GM23248 (cell line): ENCODE measurements at regions not wholly inside any gene's neighbourhood (a gene's known extent, or its start where the extent isn't known, plus 50 kb on each side); places are given as distances from the start of the nearest gene placed in this dataset.
"Not testable (repeated sequence)": the region's sequence is repeated elsewhere in the genome, so short reads cannot be mapped to it uniquely, and the experiment has no call there.

Experiments used
- DNase-seq: peaks from one replicate; pipeline ENCODE4 v3.0.0-alpha.2; 2015
- H2AFZ ChIP-seq: fragments of 200-600 bp; sonication (generic); 2 replicates; pipeline ENCODE4 v1.6.1; 2016; ENCODE audit warnings: antibody characterized with exemption
- H3F3A ChIP-seq: fragments of 200-600 bp; sonication (generic); 2 replicates; pipeline ENCODE4 v1.6.1; 2016; ENCODE audit warnings: mild to moderate bottlenecking, antibody characterized with exemption, mixed run types; ENCODE audit not compliant: insufficient read depth
- H3K27ac ChIP-seq: fragments of 200-600 bp; sonication (generic); 2 replicates; pipeline ENCODE4 v1.5.1; 2016; ENCODE audit warnings: mild to moderate bottlenecking
- H3K27me3 ChIP-seq: fragments of 200-600 bp; sonication (generic); replicated peaks from 2 replicates; pipeline ENCODE4 v1.6.1; 2016; ENCODE audit warnings: mild to moderate bottlenecking; ENCODE audit not compliant: insufficient read depth
- H3K36me3 ChIP-seq: fragments of 200-600 bp; sonication (generic); 2 replicates; pipeline ENCODE4 v1.6.1; 2016; ENCODE audit warnings: low read depth, mild to moderate bottlenecking
- H3K4me1 ChIP-seq: fragments of 200-600 bp; sonication (generic); 2 replicates; pipeline ENCODE4 v1.6.1; 2016; ENCODE audit warnings: mild to moderate bottlenecking; ENCODE audit not compliant: insufficient read depth
- H3K4me2 ChIP-seq: fragments of 200-600 bp; sonication (generic); one replicate; pipeline ENCODE4 v1.6.1; 2016; ENCODE audit warnings: mild to moderate bottlenecking; ENCODE audit not compliant: unreplicated experiment
- H3K4me3 ChIP-seq: fragments of 200-600 bp; sonication (generic); 2 replicates; pipeline ENCODE4 v1.5.1; 2016; ENCODE audit warnings: mild to moderate bottlenecking
- H3K79me2 ChIP-seq: fragments of 200-600 bp; sonication (generic); 2 replicates; pipeline ENCODE4 v1.6.1; 2016; ENCODE audit warnings: mild to moderate bottlenecking; ENCODE audit not compliant: insufficient read depth
- H3K9ac ChIP-seq: fragments of 200-600 bp; sonication (generic); 2 replicates; pipeline ENCODE4 v1.6.1; 2016; ENCODE audit warnings: mild to moderate bottlenecking
- H3K9me2 ChIP-seq: fragments of 200-600 bp; sonication (generic); 2 replicates; pipeline ENCODE4 v1.6.1; 2016; ENCODE audit warnings: mixed run types, mild to moderate bottlenecking, moderate library complexity; ENCODE audit not compliant: insufficient read depth
- H3K9me3 ChIP-seq: fragments of 200-600 bp; sonication (generic); one replicate; pipeline ENCODE4 v1.6.1; 2017; ENCODE audit warnings: low read depth
- H4K20me1 ChIP-seq: fragments of 200-600 bp; sonication (generic); 2 replicates; pipeline ENCODE4 v1.6.0; 2016; ENCODE audit not compliant: insufficient read depth
- EZH2 ChIP-seq: fragments of 200-600 bp; sonication (generic); IDR thresholded peaks from 2 replicates; pipeline ENCODE4 v1.6.1; 2018; ENCODE audit warnings: antibody characterized with exemption, mild to moderate bottlenecking; ENCODE audit not compliant: insufficient read depth, poor library complexity, severe bottlenecking
- EZH2phosphoT487 ChIP-seq: fragments of 200-600 bp; sonication (generic); IDR thresholded peaks from 2 replicates; pipeline ENCODE4 v1.6.1; 2018; ENCODE audit warnings: antibody characterized with exemption, moderate library complexity, mild to moderate bottlenecking, low read depth; ENCODE audit not compliant: insufficient read depth
- WGBS, 2 experiments: methylation state at CpG; one replicate each; pipeline ENCODE4 v1.1.6; 2015 to 2017; ENCODE audit warnings: low lambda C conversion rate in 2 of 2, low coverage in 1 of 2; ENCODE audit errors: missing lambda C conversion rate in 2 of 2; 5-methylcytosine and 5-hydroxymethylcytosine counted together
- in situ Hi-C: fragments of 300-500 bp; cut with MboI; formaldehyde crosslinking; loops from 2 replicates; pipeline ENCODE4 v1.15.0; 2020

GRCh38 chr15:20386198-20386597, 155.4 kb downstream of the GOLGA6L6 start:
- H3F3A ChIP-seq = no peaks in the 10 kb centered on the region
- no peaks in the 10 kb centered on the region for H4K20me1 ChIP-seq
- no peaks in the 10 kb centered on the region for H3K36me3 ChIP-seq
- H2AFZ ChIP-seq = no peak overlapping the region
- H3K4me3 ChIP-seq = no peak overlapping the region
- H3K27ac ChIP-seq = no peak overlapping the region
- H3K79me2 ChIP-seq = no peaks in the 10 kb centered on the region
- in situ Hi-C loops = no loop called here
- no peak for DNase-seq
- H3K27me3 ChIP-seq = no peaks in the 10 kb centered on the region
- TF ChIP-seq EZH2phosphoT487 = no peak
- no peak for TF ChIP-seq EZH2
- no peak overlapping the region for H3K4me2 ChIP-seq
- no peaks in the 10 kb centered on the region for H3K9me2 ChIP-seq
- H3K9ac ChIP-seq = no peak overlapping the region
- H3K9me3 ChIP-seq = peaks cover 10% of the 10 kb centered on the region
- H3K4me1 ChIP-seq = no peaks in the 10 kb centered on the region

GRCh38 chr15:20380199-20380598, 161.4 kb downstream of the GOLGA6L6 start:
- H4K20me1 ChIP-seq, H3K4me2 ChIP-seq, H3K9me2 ChIP-seq, H2AFZ ChIP-seq, H3F3A ChIP-seq, H3K9me3 ChIP-seq, DNase-seq, H3K36me3 ChIP-seq, in situ Hi-C loops, H3K4me3 ChIP-seq, H3K9ac ChIP-seq, H3K79me2 ChIP-seq, H3K27me3 ChIP-seq, H3K4me1 ChIP-seq, H3K27ac ChIP-seq: not testable (repeated sequence)
- WGBS, 2 experiments = 33 to 34% methylated on average over 5 of the region's 5 CpGs

GRCh38 chr15:20376872-20377271, 164.7 kb downstream of the GOLGA6L6 start:
- 13 to 18% methylated on average over 5 of the region's 5 CpGs for WGBS, 2 experiments
- H3K79me2 ChIP-seq = no peaks in the 10 kb centered on the region
- no peak overlapping the region for H2AFZ ChIP-seq
- TF ChIP-seq EZH2 (no peak), EZH2phosphoT487 (no peak)
- no peak for DNase-seq
- no peaks in the 10 kb centered on the region for H3K9me2 ChIP-seq
- no peaks in the 10 kb centered on the region for H3K9me3 ChIP-seq
- no peak overlapping the region for H3K4me3 ChIP-seq
- no peaks in the 10 kb centered on the region for H3F3A ChIP-seq
- H3K4me1 ChIP-seq = no peaks in the 10 kb centered on the region
- H3K9ac ChIP-seq = no peak overlapping the region
- H3K27me3 ChIP-seq = no peaks in the 10 kb centered on the region
- no peak overlapping the region for H3K27ac ChIP-seq
- in situ Hi-C loops = no loop called here
- H4K20me1 ChIP-seq = no peaks in the 10 kb centered on the region
- H3K36me3 ChIP-seq = no peaks in the 10 kb centered on the region
- no peak overlapping the region for H3K4me2 ChIP-seq

GRCh38 chr15:20372416-20372815, 169.2 kb downstream of the GOLGA6L6 start:
- H3K79me2 ChIP-seq, H3K9me3 ChIP-seq, H3K9me2 ChIP-seq, DNase-seq, H3K4me1 ChIP-seq, H3K4me3 ChIP-seq, in situ Hi-C loops, H3K36me3 ChIP-seq, H3F3A ChIP-seq, H4K20me1 ChIP-seq, H3K9ac ChIP-seq, H3K4me2 ChIP-seq, H2AFZ ChIP-seq, H3K27ac ChIP-seq, H3K27me3 ChIP-seq: not testable (repeated sequence)

GRCh38 chr15:20369500-20369899, 172.1 kb downstream of the GOLGA6L6 start:
- Histone ChIP-seq H2AFZ (no peak overlapping the region), H4K20me1 (no peaks in the 10 kb centered on the region), H3K36me3 (no peaks in the 10 kb centered on the region), H3K4me1 (no peaks in the 10 kb centered on the region), H3K9ac (no peak overlapping the region), H3K27ac (no peak overlapping the region), H3K4me3 (no peak overlapping the region), H3K4me2 (no peak overlapping the region), H3K27me3 (no peaks in the 10 kb centered on the region), H3K79me2 (no peaks in the 10 kb centered on the region), H3K9me2 (no peaks in the 10 kb centered on the region), H3F3A (no peaks in the 10 kb centered on the region), H3K9me3 (no peaks in the 10 kb centered on the region)
- no peak for DNase-seq
- 16 to 18% methylated on average over 3 of the region's 3 CpGs for WGBS, 2 experiments
- in situ Hi-C loops = no loop called here
- TF ChIP-seq EZH2 (no peak), EZH2phosphoT487 (no peak)
